ENCODE measurements at regions not wholly inside any gene's neighbourhood (a gene's known extent, or its start where the extent isn't known, plus 50 kb on each side); places are given as distances from the start of the nearest gene placed in this dataset.

GRCh38 chr15:39134282-39134681, 446.6 kb upstream of the THBS1 start (continued):
- TF ChIP-seq YY1 (IDR thresholded peaks at IDR 0.05; ENCODE audit: low read depth) (no peak), USF1 (IDR thresholded peaks at IDR 0.05; ENCODE audit: borderline replicate concordance, low read depth) (no peak), PBX3 (IDR thresholded peaks at IDR 0.05) (no peak), RAD21 (IDR thresholded peaks at IDR 0.05; ENCODE audit: low read length) (no peak), FOXJ3 (CRISPR knock-in tag; IDR thresholded peaks at IDR 0.05) (no peak), SIN3A (IDR thresholded peaks at IDR 0.05; ENCODE audit: borderline replicate concordance, low read depth, low read length) (no peak), ZBTB33 (IDR thresholded peaks at IDR 0.05; ENCODE audit: borderline replicate concordance, low read depth) (no peak)

GRCh38 chr15:39135989-39136388, 444.9 kb upstream of the THBS1 start:
- TF ChIP-seq TCF12 (IDR thresholded peaks at IDR 0.05) (peak; percentile 55), JUND (IDR thresholded peaks at IDR 0.05) (0 out of 2 replicates have a peak, but pooled peaks have one; percentile 11), FOSL2 (IDR thresholded peaks at IDR 0.05; ENCODE audit: borderline replicate concordance, low read depth) (0 out of 2 replicates have a peak, but pooled peaks have one; percentile 7), NFIC (IDR thresholded peaks at IDR 0.05; ENCODE audit: borderline replicate concordance) (no peak), CTCF (IDR thresholded peaks at IDR 0.05) (no peak), EP300 (IDR thresholded peaks at IDR 0.05; ENCODE audit: borderline replicate concordance in 1 of 2, low read depth in 1 of 2, low read length in 1 of 2) (0 out of 4 replicates have a peak, but pooled peaks of 1 of the 2 experiments have one; percentile 29), PBX3 (IDR thresholded peaks at IDR 0.05) (peak; percentile 56; the same call in 1 of the 2 replicates)
- Histone ChIP-seq H3K36me3 (replicated peaks in 1 of 2; ENCODE audit: control insufficient read depth in 1 of 2, insufficient read depth in 2 of 2, low read length in 1 of 2) (no peaks in the 10 kb centered on the region), H3K27ac (ENCODE audit: low read depth in 2 of 2, low read length in 1 of 2) (peak overlapping the region in 1 of 2 experiments; percentile 82; a peak in 2 of 4 replicates), H3K4me3 (ENCODE audit: low read depth in 2 of 2, low read length in 1 of 2) (no peak overlapping the region), H2AFZ (ENCODE audit: low read depth) (no peak overlapping the region), H3K4me2 (no peak overlapping the region), H3K9ac (peak overlapping the region; percentile 44), H3K4me1 (ENCODE audit: control insufficient read depth in 1 of 2, insufficient read depth in 2 of 2, low read depth in 1 of 2, low read length in 1 of 2) (peaks cover 10 to 12% of the 10 kb centered on the region in 2 experiments), H4K20me1 (ENCODE audit: insufficient read depth) (no peaks in the 10 kb centered on the region), H3K9me2 (no peaks in the 10 kb centered on the region), H3K27me3 (ENCODE audit: insufficient read depth) (no peaks in the 10 kb centered on the region), H3K9me3 (no peaks in the 10 kb centered on the region), H3K79me2 (ENCODE audit: insufficient read depth) (no peaks in the 10 kb centered on the region), H3F3A (replicated peaks; ENCODE audit: insufficient read depth) (peaks cover 40% of the 10 kb centered on the region)
- WGBS (ENCODE audit: low lambda C conversion rate) = 59% methylated on average over 7 of the region's 7 CpGs
- no peak for DNase-seq
- ChIA-PET CTCF (no interaction called here), POLR2A (no interaction called here)

Measured in SK-N-SH (cell line).